H9 (cell line): ENCODE measurements at regions not wholly inside any gene's neighbourhood (a gene's known extent, or its start where the extent isn't known, plus 50 kb on each side); places are given as distances from the start of the nearest gene placed in this dataset.

Source experiments
- DNase-seq: peaks from one replicate; pipeline ENCODE4 v3.0.0-alpha.2; 2017
- H2AFZ ChIP-seq: one replicate; pipeline ENCODE4 v1.6.1; 2013; ENCODE audit warnings: mild to moderate bottlenecking, low read length, control low read depth, moderate library complexity
- H2AK5ac ChIP-seq: 2 replicates; pipeline ENCODE4 v1.6.1; 2013; ENCODE audit warnings: low read length, control low read depth, mixed read lengths; ENCODE audit not compliant: insufficient read length
- H2BK120ac ChIP-seq: one replicate; pipeline ENCODE4 v1.6.1; 2013; ENCODE audit warnings: low read depth, mild to moderate bottlenecking, low read length, control low read depth, inconsistent platforms; ENCODE audit not compliant: poor library complexity, severe bottlenecking
- H2BK12ac ChIP-seq: 2 replicates; pipeline ENCODE4 v1.6.1; 2013; ENCODE audit warnings: low read length, control low read depth, mixed read lengths, low read depth; ENCODE audit not compliant: insufficient read length
- H2BK15ac ChIP-seq: 2 replicates; pipeline ENCODE4 v1.6.1; 2013; ENCODE audit warnings: low read depth, low read length, control low read depth
- H2BK20ac ChIP-seq: one replicate; pipeline ENCODE4 v1.6.1; 2013; ENCODE audit warnings: low read depth, mild to moderate bottlenecking, low read length, control low read depth, inconsistent platforms; ENCODE audit not compliant: poor library complexity, severe bottlenecking
- H2BK5ac ChIP-seq: 2 replicates; pipeline ENCODE4 v1.6.1; 2013; ENCODE audit warnings: low read length, control low read depth, mixed read lengths; ENCODE audit not compliant: insufficient read length
- H3K14ac ChIP-seq: 2 replicates; pipeline ENCODE4 v1.6.1; 2013; ENCODE audit warnings: low read length, control low read depth; ENCODE audit not compliant: insufficient read depth
- H3K18ac ChIP-seq: 2 replicates; pipeline ENCODE4 v1.6.1; 2013; ENCODE audit warnings: low read depth, mild to moderate bottlenecking, mixed read lengths, low read length, control low read depth; ENCODE audit not compliant: insufficient read length
- H3K23ac ChIP-seq: 2 replicates; pipeline ENCODE4 v1.6.1; 2013; ENCODE audit warnings: low read length, control low read depth, mixed read lengths, low read depth; ENCODE audit not compliant: insufficient read length
- H3K23me2 ChIP-seq: 2 replicates; pipeline ENCODE4 v1.6.1; 2013; ENCODE audit warnings: low read depth, mild to moderate bottlenecking, mixed read lengths, low read length, control low read depth; ENCODE audit not compliant: insufficient read length, poor library complexity, severe bottlenecking
- H3K27ac ChIP-seq: 2 replicates; pipeline ENCODE4 v1.5.1; 2013; ENCODE audit warnings: low read length, control low read depth, mixed read lengths, low read depth; ENCODE audit not compliant: insufficient read length
- H3K27me3 ChIP-seq: 2 replicates; pipeline ENCODE4 v1.6.1; 2013; ENCODE audit warnings: low read length, control low read depth, inconsistent platforms; ENCODE audit not compliant: insufficient read depth
- H3K4ac ChIP-seq: 2 replicates; pipeline ENCODE4 v1.6.1; 2013; ENCODE audit warnings: low read depth, mild to moderate bottlenecking, control low read depth, inconsistent platforms, low read length, moderate library complexity
- H3K4me1 ChIP-seq: 2 replicates; pipeline ENCODE4 v1.6.1; 2013; ENCODE audit warnings: low read length, control low read depth, inconsistent platforms; ENCODE audit not compliant: insufficient read depth
- H3K4me2 ChIP-seq: 2 replicates; pipeline ENCODE4 v1.6.1; 2013; ENCODE audit warnings: low read length, control low read depth, mixed read lengths; ENCODE audit not compliant: insufficient read length, insufficient read depth
- H3K56ac ChIP-seq: 2 replicates; pipeline ENCODE4 v1.6.1; 2013; ENCODE audit warnings: low read depth, mild to moderate bottlenecking, mixed read lengths, low read length, control low read depth; ENCODE audit not compliant: insufficient read length
- H3K79me1 ChIP-seq: 2 replicates; pipeline ENCODE4 v1.6.1; 2013; ENCODE audit warnings: low read depth, mild to moderate bottlenecking, moderate library complexity, low read length, control low read depth, inconsistent platforms; ENCODE audit not compliant: insufficient read depth, poor library complexity, severe bottlenecking
- H3K79me2 ChIP-seq: 2 replicates; pipeline ENCODE4 v1.6.1; 2013; ENCODE audit warnings: low read length, control low read depth, inconsistent platforms; ENCODE audit not compliant: insufficient read depth
- H3K9ac ChIP-seq: 2 replicates; pipeline ENCODE4 v1.6.1; 2013; ENCODE audit warnings: low read length, control low read depth, mixed read lengths; ENCODE audit not compliant: insufficient read length; ENCODE audit errors: extremely low read depth
- H3K9me3 ChIP-seq: one replicate; pipeline ENCODE4 v1.6.1; 2013; ENCODE audit warnings: low read depth, low read length, inconsistent platforms; ENCODE audit not compliant: control insufficient read depth
- H3T11ph ChIP-seq: one replicate; pipeline ENCODE4 v1.6.1; 2013; ENCODE audit warnings: mild to moderate bottlenecking, low read length, control low read depth, inconsistent platforms
- H4K20me1 ChIP-seq: one replicate; pipeline ENCODE4 v1.6.1; 2013; ENCODE audit not compliant: control insufficient read depth, insufficient read length, insufficient read depth
- H4K5ac ChIP-seq: 2 replicates; pipeline ENCODE4 v1.6.1; 2013; ENCODE audit warnings: low read depth, mild to moderate bottlenecking, mixed read lengths, low read length, control low read depth; ENCODE audit not compliant: insufficient read length
- H4K8ac ChIP-seq: replicated peaks from 2 replicates; pipeline ENCODE4 v1.6.1; 2013; ENCODE audit warnings: low read length, control low read depth, mixed read lengths, low read depth; ENCODE audit not compliant: insufficient read length
- H4K91ac ChIP-seq: 2 replicates; pipeline ENCODE4 v1.6.1; 2013; ENCODE audit warnings: low read depth, mild to moderate bottlenecking, moderate library complexity, mixed read lengths, low read length, control low read depth; ENCODE audit not compliant: insufficient read length
- H3K27ac Mint-ChIP-seq, 3 experiments: 2 replicates in 2 of 3; 3 replicates in 1 of 3; pipeline ENCODE4 v1.8.0; 2020 to 2021; ENCODE audit warnings: mixed read lengths in 3 of 3, mild to moderate bottlenecking in 1 of 3, moderate library complexity in 1 of 3
- H3K27me3 Mint-ChIP-seq: 2 replicates; pipeline ENCODE4 v1.8.0; 2021; ENCODE audit warnings: low read depth, mild to moderate bottlenecking, moderate library complexity, mixed read lengths
- H3K36me3 Mint-ChIP-seq, 3 experiments: 2 replicates in 2 of 3; 3 replicates in 1 of 3; pipeline ENCODE4 v1.8.0; 2020 to 2021; ENCODE audit warnings: low read depth in 3 of 3, mixed read lengths in 3 of 3; ENCODE audit not compliant: insufficient read depth in 1 of 3
- H3K4me1 Mint-ChIP-seq, 2 experiments: 2 replicates each; pipeline ENCODE4 v1.8.0; 2020; ENCODE audit warnings: mixed read lengths in 2 of 2
- H3K4me3 Mint-ChIP-seq, 2 experiments: 2 replicates in 1 of 2; 3 replicates in 1 of 2; pipeline ENCODE4 v1.8.0; 2020 to 2021; ENCODE audit warnings: mild to moderate bottlenecking in 2 of 2, mixed read lengths in 2 of 2, moderate library complexity in 1 of 2
- H3K9me3 Mint-ChIP-seq, 2 experiments: 2 replicates in 1 of 2; 3 replicates in 1 of 2; pipeline ENCODE4 v1.8.0; 2020; ENCODE audit warnings: mild to moderate bottlenecking in 2 of 2, mixed read lengths in 2 of 2, moderate library complexity in 1 of 2
- CTCF ChIP-seq: fragments of 200-600 bp; sonication (generic); conservative IDR thresholded peaks from 3 replicates; pipeline ENCODE4 v1.8.0; 2021; ENCODE audit warnings: antibody characterized with exemption, mild to moderate bottlenecking
- WGBS: extraction: QIAGEN DNeasy Blood & Tissue Kit; methylation state at CpG from one replicate; pipeline ENCODE4 v1.1.7; 2013; ENCODE audit warnings: missing lambda C conversion rate, low lambda C conversion rate, mixed read lengths; ENCODE audit not compliant: insufficient read length; ENCODE audit errors: extremely low coverage; 5-methylcytosine and 5-hydroxymethylcytosine counted together

- no peaks in the 10 kb centered on the region for H3K27me3 ChIP-seq
- no CpG with 5 or more reads among the region's 5 CpGs for WGBS
- DNase-seq = no peak
- no peaks in the 10 kb centered on the region for H3K79me1 ChIP-seq
- H3K14ac ChIP-seq = no peak overlapping the region
- H3K56ac ChIP-seq = no peak overlapping the region
- no peaks in the 10 kb centered on the region for H3K79me2 ChIP-seq
- H2BK15ac ChIP-seq = no peak overlapping the region
- H3K4me1 ChIP-seq = no peaks in the 10 kb centered on the region
- H3T11ph ChIP-seq = no peak overlapping the region
- no peak overlapping the region for H2AK5ac ChIP-seq
- Mint-ChIP-seq H3K4me1 (no peaks in the 10 kb centered on the region), H3K27ac (no peak overlapping the region), H3K4me3 (no peak overlapping the region), H3K27me3 (no peaks in the 10 kb centered on the region), H3K36me3 (peaks cover 2 to 18% (median 8%) of the 10 kb centered on the region in 3 experiments; a peak in 6 of 7 replicates), H3K9me3 (peaks cover 16 to 24% of the 10 kb centered on the region in 2 experiments)
- no peak overlapping the region for H4K8ac ChIP-seq
- H3K9ac ChIP-seq = no peak overlapping the region
- no peaks in the 10 kb centered on the region for H3K9me3 ChIP-seq
- no peaks in the 10 kb centered on the region for H4K20me1 ChIP-seq
- H3K4me2 ChIP-seq = no peak overlapping the region
- no peak overlapping the region for H3K27ac ChIP-seq
- H2BK5ac ChIP-seq = no peak overlapping the region
- no peak overlapping the region for H2BK20ac ChIP-seq
- H2BK120ac ChIP-seq = no peak overlapping the region
- no peak overlapping the region for H3K18ac ChIP-seq
- H3K23ac ChIP-seq = no peak overlapping the region
- no peaks in the 10 kb centered on the region for H3K23me2 ChIP-seq
- H2AFZ ChIP-seq = no peak overlapping the region
- H4K91ac ChIP-seq = no peak overlapping the region
- H4K5ac ChIP-seq = no peak overlapping the region
- no peak for TF ChIP-seq CTCF
- H2BK12ac ChIP-seq = no peak overlapping the region
- H3K4ac ChIP-seq = no peak overlapping the region
Observed at GRCh38 chr10:61325223-61325960, 127.8 kb downstream of the TMEM26 start.
